PC-3 (cell line): ENCODE measurements at regions not wholly inside any gene's neighbourhood (a gene's known extent, or its start where the extent isn't known, plus 50 kb on each side); places are given as distances from the start of the nearest gene placed in this dataset.

ENCODE experiments used
- ATAC-seq: fragments of 200-7000 bp; cut with Tn5 transposase; 2 replicates; pipeline ENCODE4 v1.9.1; 2020; ENCODE audit warnings: mild to moderate bottlenecking, moderate library complexity
- BruUV-seq: library from RNA; stranded (reverse); fragments of 400-500 nt; replicated peaks from 2 replicates; lab custom pipeline; 2021; lab: Mats Ljungman, UMichigan
- CTCF ChIA-PET: fragments of 300-600 bp; sonication (Branson Sonifier 250); formaldehyde crosslinking; loops from one replicate; lab custom pipeline; 2022; ENCODE audit warnings: antibody characterized with exemption; lab: Charles Lee
- POLR2A ChIA-PET: fragments of 300-600 bp; sonication (Branson Sonifier 250); formaldehyde crosslinking; loops from one replicate; lab custom pipeline; 2022; ENCODE audit warnings: antibody characterized with exemption; ENCODE audit not compliant: unreplicated experiment; lab: Charles Lee
- DNase-seq: peaks from one replicate; pipeline ENCODE4 v3.0.0-alpha.2; 2015
- H2AFZ ChIP-seq: fragments of 300-600 bp; sonication (generic); 2 replicates; pipeline ENCODE4 v1.6.0; 2016; ENCODE audit warnings: antibody characterized with exemption, low read length
- H3F3A ChIP-seq: fragments of 300-600 bp; sonication (generic); one replicate; pipeline ENCODE4 v1.6.0; 2017; ENCODE audit warnings: antibody characterized with exemption, low read length, control low read depth, mild to moderate bottlenecking; ENCODE audit not compliant: unreplicated experiment
- H3K27ac ChIP-seq: fragments of 300-600 bp; sonication (generic); 2 replicates; pipeline ENCODE4 v1.5.1; 2016; ENCODE audit warnings: mild to moderate bottlenecking, low read length
- H3K27me3 ChIP-seq: fragments of 300-600 bp; sonication (generic); 2 replicates; pipeline ENCODE4 v1.6.1; 2016; ENCODE audit warnings: low read length, mixed read lengths
- H3K36me3 ChIP-seq: fragments of 300-600 bp; sonication (generic); 2 replicates; pipeline ENCODE4 v1.6.1; 2016; ENCODE audit warnings: low read depth, mixed run types, low read length, mixed read lengths
- H3K4me1 ChIP-seq: fragments of 300-600 bp; sonication (generic); 2 replicates; pipeline ENCODE4 v1.5.1; 2016; ENCODE audit warnings: low read length; ENCODE audit not compliant: insufficient read depth
- H3K4me2 ChIP-seq: fragments of 300-600 bp; sonication (generic); 2 replicates; pipeline ENCODE4 v1.6.0; 2016; ENCODE audit warnings: low read length
- H3K4me3 ChIP-seq: fragments of 300-600 bp; sonication (generic); 2 replicates; pipeline ENCODE4 v1.5.1; 2016; ENCODE audit warnings: mild to moderate bottlenecking, low read length, mixed read lengths
- H3K79me2 ChIP-seq: fragments of 300-600 bp; sonication (generic); 2 replicates; pipeline ENCODE4 v1.6.1; 2017; ENCODE audit warnings: low read length, mixed read lengths
- H3K9ac ChIP-seq: fragments of 300-600 bp; sonication (generic); 2 replicates; pipeline ENCODE4 v1.6.0; 2016; ENCODE audit warnings: mild to moderate bottlenecking, low read length
- H3K9me2 ChIP-seq: fragments of 300-600 bp; sonication (generic); replicated peaks from 2 replicates; pipeline ENCODE4 v1.6.1; 2016; ENCODE audit warnings: mixed run types, low read length, mixed read lengths
- H3K9me3 ChIP-seq: fragments of 300-600 bp; sonication (generic); 2 replicates; pipeline ENCODE4 v1.6.1; 2016; ENCODE audit warnings: low read length, mixed read lengths
- H4K20me1 ChIP-seq: fragments of 300-600 bp; sonication (generic); 2 replicates; pipeline ENCODE4 v1.6.1; 2016; ENCODE audit warnings: low read length, mixed read lengths
- CTCF ChIP-seq: fragments of 300-600 bp; sonication (generic); conservative IDR thresholded peaks from 2 replicates; pipeline ENCODE4 v1.5.1; 2017; ENCODE audit warnings: antibody characterized with exemption, low read depth, mild to moderate bottlenecking, low read length
- EZH2 ChIP-seq: fragments of 300-600 bp; sonication (generic); IDR thresholded peaks from one replicate; pipeline ENCODE4 v1.6.1; 2017; ENCODE audit warnings: antibody characterized with exemption, mild to moderate bottlenecking, low read length; ENCODE audit not compliant: unreplicated experiment
- EZH2phosphoT487 ChIP-seq: fragments of 300-600 bp; sonication (generic); IDR thresholded peaks from 2 replicates; pipeline ENCODE4 v1.6.1; 2018; ENCODE audit warnings: mild to moderate bottlenecking, antibody characterized with exemption, low read length, borderline replicate concordance
- intact Hi-C: fragments of 100-400 bp; cut with micrococcal nuclease; formaldehyde crosslinking; loops from 2 replicates; pipeline ENCODE4 v1.9.0; 2023

- no peaks in the 10 kb centered on the region for H3F3A ChIP-seq
- no peak overlapping the region for H3K4me3 ChIP-seq
- H3K27ac ChIP-seq, result no peak overlapping the region
- H3K9me2 ChIP-seq, result no peaks in the 10 kb centered on the region
- H4K20me1 ChIP-seq, result no peaks in the 10 kb centered on the region
- ChIA-PET POLR2A (no interaction called here), CTCF (no interaction called here)
- no peaks in the 10 kb centered on the region for H3K36me3 ChIP-seq
- BruUV-seq, result no TSS peak
- no peaks in the 10 kb centered on the region for H3K9me3 ChIP-seq
- no peak overlapping the region for H3K9ac ChIP-seq
- no peak for TF ChIP-seq EZH2
- no peak for TF ChIP-seq EZH2phosphoT487
- TF ChIP-seq CTCF, result no peak
- no peaks in the 10 kb centered on the region for H3K79me2 ChIP-seq
- H2AFZ ChIP-seq, result no peak overlapping the region
- ATAC-seq (no peak), DNase-seq (no peak)
- H3K27me3 ChIP-seq, result no peaks in the 10 kb centered on the region
- no peaks in the 10 kb centered on the region for H3K4me1 ChIP-seq
- H3K4me2 ChIP-seq, result no peak overlapping the region
- intact Hi-C loops, result loop anchor here (2.0 to 5.0 kb wide), 2 partner anchors 1541 to 1556 kb away; no protein-coding TSS in a partner anchor
These were observed 121.6 kb upstream of the ZNF507 start for GRCh38 chr19:32223595-32224370.

DNA sequence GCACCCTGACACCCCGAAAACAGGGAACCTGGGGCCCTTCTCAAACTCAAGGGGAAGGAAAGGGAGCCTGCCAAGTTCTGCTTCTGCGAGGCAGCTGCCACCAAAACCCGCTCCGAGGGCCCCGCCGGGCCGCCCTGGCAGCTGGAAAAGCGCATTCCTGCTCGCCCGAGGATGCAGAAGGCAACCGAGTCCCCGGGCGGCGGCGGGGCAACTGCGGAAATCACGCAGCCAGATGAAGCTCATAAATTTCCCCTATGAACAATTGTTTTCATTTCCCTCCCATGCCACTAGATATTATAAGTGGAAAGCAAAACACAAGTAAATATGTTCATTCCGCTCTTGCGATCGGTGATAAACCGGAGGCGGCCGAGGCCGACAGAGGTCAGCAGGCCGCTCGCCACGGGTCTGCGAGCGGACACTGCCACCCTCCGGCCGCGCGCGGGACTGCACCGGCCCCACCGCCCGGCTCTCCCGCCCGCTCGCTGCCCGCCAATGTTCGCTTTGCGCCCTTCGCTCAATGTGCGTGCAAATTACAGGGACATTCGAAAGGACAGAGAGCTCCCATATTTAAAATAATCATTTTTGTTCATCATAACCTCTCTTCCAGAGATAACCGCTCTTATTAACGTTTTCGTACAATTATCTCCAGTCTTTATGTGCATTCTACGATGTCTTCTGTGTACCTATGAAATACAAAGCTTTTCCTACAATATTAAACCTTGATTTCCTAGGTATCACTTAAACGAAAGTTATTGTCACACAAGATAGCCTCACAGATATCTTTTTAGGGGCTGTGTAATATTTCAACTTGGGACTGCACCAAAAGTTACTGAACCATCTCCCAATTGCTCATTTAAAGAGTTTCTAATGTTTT, 120.8 kb upstream of the ZNF507 start:
- H2AFZ ChIP-seq, result peak overlapping the region; percentile 49; the same call in 1 of the 2 replicates
- H3K79me2 ChIP-seq, result no peaks in the 10 kb centered on the region
- BruUV-seq, result no TSS peak
- no peaks in the 10 kb centered on the region for H3K36me3 ChIP-seq
- H3K27me3 ChIP-seq, result no peaks in the 10 kb centered on the region; the same call in 1 of the 2 replicates
- peak; percentile 86 for TF ChIP-seq CTCF
- no peak for TF ChIP-seq EZH2phosphoT487
- H3K9me3 ChIP-seq, result no peaks in the 10 kb centered on the region
- ChIA-PET POLR2A (no interaction called here), CTCF (no interaction called here)
- no peak overlapping the region for H3K27ac ChIP-seq
- ATAC-seq (peak; percentile 42; the same call in 1 of the 2 replicates), DNase-seq (peak; percentile 47)
- intact Hi-C loops, result loop anchor here (2.0 to 5.0 kb wide), 2 partner anchors 1542 to 1557 kb away; no protein-coding TSS in a partner anchor
- H3K9me2 ChIP-seq, result no peaks in the 10 kb centered on the region
- H3K9ac ChIP-seq, result no peak overlapping the region
- H3K4me3 ChIP-seq, result no peak overlapping the region
- no peaks in the 10 kb centered on the region for H4K20me1 ChIP-seq
- no peaks in the 10 kb centered on the region for H3F3A ChIP-seq
- no peaks in the 10 kb centered on the region for H3K4me1 ChIP-seq
- H3K4me2 ChIP-seq, result peak overlapping the region; percentile 52; the same call in 1 of the 2 replicates
